NCI-H187 (cell line): ENCODE measurements at regions not wholly inside any gene's neighbourhood (a gene's known extent, or its start where the extent isn't known, plus 50 kb on each side); places are given as distances from the start of the nearest gene placed in this dataset.

Experiments
- DNase-seq, 2 experiments: peaks; one replicate each; lab custom pipeline; 2025; lab: John Stamatoyannopoulos, UW

DNA sequence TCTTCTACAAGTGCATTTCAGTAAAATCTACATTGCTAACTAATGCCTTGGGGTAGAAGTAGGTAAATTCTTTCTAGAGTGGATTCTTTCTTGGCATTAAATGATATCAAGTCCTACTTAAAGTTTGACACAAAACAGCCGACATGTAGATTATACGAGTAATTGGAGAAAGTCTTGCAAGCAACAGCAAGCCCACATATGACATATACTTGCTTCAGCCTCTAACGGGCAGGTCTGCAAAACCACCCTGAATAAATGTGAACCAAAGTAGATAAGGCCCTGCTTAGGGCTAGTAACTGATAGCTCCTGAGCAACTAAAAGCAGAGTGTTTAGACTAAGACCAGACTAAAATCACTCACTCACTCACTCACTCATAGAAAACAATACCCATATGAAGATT is 203.2 kb downstream of the LTN1 start:
- DNase-seq, result no peak

DNA sequence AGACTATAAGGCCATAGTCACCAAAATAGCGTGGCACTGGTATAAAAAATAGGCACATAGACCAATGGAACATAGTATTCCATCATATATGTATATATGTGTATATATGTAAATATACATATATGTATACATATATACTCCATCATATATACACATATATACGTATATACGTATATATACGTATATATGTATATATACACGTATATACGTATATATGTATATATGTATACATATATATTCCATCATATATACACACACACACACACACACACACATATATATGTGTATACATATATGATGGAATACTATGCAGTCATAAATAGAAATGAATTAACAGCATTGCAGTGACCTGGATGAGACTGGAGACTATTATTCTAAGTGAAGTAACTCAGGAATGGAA is 204.6 kb downstream of the LTN1 start:
- DNase-seq, result no peak

GRCh38 chr21:28783641-28784185 is 209.0 kb downstream of the LTN1 start:
- no peak for DNase-seq

DNA sequence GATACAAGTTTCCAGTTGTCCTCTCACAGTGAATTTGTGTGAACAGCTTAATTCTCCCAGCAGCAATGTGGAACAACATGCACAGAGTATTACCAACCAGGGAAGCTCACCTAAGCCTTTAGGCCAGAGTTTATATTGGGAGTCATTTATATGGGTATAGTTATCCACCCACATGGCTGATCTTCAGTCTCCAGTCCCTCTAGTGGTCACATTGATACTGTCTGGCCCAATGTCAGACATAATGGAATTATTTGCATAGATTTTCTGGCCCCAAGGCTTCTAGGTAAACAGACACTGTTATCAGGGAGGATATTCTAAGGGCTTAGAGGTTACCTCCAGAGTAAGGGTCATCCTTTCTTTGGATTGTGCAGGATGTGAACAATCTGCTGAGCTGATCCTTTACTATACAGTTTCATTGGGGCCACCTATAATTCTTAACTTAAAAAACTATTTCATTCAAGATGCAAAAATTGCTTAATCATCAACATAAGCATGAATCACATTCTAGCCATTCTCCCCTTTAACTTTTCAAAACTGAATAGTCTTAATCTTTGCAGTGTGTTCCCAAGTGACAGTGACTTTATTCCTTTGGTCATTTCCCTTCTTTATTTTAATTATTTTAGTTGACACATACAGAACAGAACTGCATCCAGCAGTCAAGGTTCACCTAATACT is 210.9 kb downstream of the LTN1 start:
- no peak for DNase-seq

GRCh38 chr21:28779914-28780313 is 212.8 kb downstream of the LTN1 start:
- DNase-seq, result no peak

DNA sequence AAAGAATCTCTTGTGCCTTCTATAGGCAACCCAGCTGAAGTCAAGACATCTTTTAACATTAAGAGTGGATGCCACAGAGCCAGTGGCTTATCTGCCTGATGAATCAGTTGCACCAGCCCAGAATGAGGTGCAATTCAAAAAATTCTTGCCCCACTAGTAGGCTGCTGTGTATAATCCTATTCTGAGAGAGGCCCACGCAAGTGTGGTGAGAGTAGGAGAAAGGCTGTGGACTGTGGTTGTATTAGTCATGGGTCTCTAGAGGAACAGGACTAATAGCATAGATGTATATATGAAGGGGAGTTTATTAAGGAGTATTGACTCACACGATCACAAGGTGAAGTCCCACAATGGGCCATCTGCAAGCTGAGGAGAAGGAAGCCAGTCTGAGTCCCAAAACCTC is 216.4 kb downstream of the LTN1 start:
- DNase-seq, result no peak

DNA sequence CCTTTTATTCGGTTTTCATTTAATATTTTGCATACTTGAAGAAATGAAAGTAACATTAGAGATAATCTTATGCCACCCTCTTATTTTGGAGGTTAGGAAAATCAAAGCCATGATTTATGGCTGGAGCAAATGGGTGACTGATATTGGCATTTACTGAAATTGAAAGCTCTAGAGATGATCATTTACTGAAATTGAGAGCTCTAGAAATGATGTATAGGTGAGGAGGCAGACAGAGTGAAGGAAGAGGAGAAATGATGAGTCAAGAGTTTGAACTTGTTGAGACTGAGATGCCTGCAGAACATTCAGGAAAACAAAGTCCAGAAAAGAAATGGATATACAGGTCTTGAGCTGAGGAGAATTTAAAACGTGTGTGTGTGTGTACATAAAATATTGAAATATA is 217.6 kb downstream of the LTN1 start:
- DNase-seq, result no peak

GRCh38 chr21:28773036-28773435 is 219.6 kb downstream of the LTN1 start:
- DNase-seq, result no peak

DNA sequence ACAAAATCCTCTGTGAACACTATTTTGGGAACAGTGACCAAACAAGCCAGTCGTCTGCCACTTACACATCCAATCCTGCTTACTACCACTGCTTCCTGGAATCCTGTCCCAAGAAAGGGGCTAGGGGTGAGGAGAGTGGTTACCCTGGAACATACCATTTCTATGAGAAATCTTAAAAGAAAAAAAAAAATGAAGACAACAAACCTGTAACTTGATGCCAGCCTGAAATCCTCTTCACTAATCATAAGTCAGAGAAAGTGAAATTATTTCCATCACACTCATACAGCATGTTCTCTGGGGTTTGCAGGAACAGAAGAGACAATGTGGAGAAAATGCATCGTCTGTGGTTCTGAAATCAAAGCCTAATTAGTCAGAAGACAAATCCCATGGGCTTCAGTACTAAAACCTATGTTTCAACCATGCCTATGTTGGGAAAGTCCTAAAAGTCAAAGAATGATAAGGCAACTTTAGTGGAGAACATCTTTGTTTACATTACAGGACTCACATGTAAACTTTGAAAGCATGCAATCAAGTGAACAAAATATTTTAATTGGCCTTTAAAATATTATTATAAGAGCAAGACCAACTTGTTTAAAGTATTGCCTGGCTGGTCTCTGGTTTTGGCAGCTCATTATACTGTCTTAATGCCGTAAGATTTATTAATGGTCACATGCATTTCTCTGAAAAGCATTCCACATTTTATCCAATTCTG is 220.7 kb downstream of the LTN1 start:
- DNase-seq, result no peak

DNA sequence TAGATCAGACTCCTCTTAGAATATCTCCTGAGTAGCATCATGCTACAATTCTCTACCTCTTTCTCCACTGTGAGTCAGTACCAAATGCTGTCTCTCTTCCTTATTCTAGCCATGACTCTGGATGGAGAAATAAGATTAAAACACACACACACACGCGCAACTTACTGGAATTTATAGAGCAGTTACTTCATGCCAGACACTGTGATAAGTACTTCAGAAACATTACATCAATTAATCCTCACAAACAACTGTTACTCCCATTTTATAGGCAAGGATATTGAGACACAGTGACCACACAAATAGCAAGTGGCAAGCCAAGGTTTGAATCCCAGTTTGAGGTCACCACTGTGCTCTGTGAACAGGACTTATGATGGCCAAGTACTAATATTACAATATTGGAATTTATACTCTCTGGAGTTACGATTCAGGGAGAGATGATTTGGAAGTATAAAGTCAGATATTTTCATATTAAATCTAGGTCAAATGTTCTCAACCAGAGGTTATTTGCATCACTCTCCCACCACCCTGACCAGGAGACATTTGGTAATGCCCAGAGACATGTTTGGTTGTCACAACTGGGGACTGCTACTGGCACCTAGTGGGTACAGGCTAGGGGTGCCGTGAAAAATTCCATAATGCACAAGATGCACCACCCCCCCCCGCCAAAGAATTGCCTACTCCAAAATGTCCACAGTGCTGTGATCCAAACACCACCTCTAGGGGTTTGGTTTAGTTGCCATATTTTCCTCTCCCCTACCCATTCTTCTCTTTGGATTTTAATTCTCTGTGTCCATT is 221.6 kb downstream of the LTN1 start:
- DNase-seq, result no peak

DNA sequence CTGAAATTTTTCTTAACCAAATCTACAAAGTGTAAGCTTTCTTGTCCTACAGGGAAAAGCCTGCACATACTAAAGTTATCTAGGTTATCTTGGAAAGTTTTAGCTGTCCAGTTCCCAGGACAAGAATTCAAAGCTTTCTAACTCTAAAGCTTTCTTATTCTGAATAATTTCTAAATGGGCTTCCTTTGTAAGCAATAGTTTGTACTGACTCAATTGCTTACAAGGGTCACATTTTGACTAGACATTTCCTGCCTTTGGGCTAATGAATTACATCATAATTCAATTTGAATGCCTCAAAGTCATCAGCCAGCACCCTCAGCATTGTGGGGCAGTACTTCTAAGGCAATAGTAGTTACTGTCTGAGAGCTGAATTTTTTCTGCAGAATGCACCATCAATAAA is 223.0 kb downstream of the LTN1 start:
- DNase-seq, result no peak

GRCh38 chr21:28768753-28769152 is 223.9 kb downstream of the LTN1 start:
- no peak for DNase-seq

DNA sequence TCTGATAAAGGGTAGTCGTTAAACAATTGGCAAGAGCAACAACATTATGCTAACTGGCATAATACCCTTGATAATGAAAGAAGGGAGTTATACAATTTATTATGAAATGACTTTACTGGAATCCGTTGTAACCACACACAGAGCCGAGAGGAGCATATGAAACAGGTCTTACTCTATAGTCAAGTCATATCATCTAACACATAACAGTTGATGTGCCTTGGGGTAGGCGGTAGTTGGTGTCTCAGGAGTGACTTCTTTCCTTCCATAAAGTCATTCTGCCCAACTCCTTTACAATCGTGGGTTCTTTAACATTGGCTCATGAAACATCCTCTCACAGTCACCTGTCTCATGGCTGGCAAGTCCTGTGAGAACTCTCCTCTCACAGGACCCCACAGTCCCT is 225.2 kb downstream of the LTN1 start:
- DNase-seq, result no peak

GRCh38 chr21:28763809-28764418 is 228.8 kb downstream of the LTN1 start:
- no peak for DNase-seq

DNA sequence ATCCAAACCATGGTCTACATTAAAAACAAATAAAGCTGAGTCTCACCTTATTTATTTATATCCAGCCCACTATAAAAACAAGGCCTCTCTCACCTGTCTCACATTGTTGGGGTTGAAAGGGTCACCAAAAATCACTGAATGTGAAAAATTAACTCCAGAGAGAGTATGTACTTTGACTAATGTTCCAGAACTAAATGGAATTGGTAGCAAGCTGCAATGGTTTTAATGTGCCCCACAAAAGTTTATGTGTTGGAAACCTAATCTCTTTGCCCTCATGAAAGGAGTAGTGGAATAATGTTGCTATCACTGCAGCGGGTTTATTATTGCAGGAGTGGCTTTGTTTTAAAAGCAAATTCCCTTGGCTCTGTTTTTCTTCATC is 230.3 kb downstream of the LTN1 start:
- no peak for DNase-seq

- DNase-seq, result no peak
These were observed 230.9 kb downstream of the LTN1 start for GRCh38 chr21:28761674-28762356.

GRCh38 chr21:28758883-28759242 is 233.8 kb downstream of the LTN1 start:
- no peak for DNase-seq

DNA sequence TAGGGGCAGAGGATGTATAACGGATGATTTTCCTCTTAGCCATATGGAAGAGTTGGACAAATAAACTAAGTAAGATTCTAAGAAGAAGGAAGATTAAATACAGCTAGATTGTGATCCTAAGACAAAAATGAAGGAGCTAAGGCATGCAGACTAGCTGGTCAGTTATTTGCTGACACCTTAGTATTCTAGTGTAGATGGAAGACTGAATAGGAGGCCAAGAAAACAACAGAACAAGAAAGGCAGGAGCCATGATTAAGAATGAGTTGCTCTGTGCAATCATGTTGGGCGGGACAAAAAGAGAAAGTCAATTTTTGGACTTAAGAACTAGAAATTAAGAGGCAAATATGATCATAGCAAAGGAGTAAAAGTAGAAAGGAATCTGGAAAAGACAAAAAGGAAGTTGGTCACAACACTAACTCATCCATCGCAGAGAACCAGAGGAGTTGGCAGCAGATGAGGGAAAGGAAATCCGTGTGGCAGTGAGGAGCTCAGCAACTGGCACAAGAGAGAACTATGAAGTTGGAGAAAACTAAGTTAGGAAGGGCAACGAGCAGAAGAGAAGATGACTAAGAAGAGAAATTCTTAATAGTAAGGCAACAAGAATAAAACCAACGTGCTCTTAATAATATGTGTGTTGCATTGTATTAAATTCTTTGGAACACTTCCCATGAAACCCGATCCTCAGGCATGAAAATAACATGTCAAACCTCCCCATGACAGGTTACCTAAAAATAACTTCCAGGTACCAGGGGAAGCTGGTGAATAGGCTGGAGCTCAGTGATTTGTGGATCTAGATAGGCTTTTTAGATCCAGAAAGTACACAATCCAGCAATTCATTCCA is 234.4 kb downstream of the LTN1 start:
- no peak for DNase-seq

DNA sequence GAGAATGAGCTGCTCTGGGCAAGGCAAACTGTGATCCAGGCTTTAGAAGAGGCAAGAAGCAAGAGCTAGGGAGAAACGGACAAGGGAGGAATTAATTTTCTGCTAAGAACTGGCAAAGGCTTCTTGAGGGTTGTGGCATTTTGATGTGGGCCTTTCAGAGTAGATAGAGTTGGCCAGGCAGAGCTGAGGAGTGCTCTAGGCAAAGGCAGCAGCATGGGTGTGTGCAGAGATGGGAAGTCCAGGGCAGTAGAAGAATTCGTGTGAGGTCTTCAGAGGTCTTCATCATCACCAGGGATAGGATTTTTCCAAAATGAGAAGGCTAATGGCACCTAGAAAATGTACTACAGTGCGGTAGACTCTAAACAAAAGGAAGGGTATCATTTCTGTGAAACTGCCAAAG is 237.8 kb downstream of the LTN1 start:
- no peak for DNase-seq

- no peak for DNase-seq
These were observed 238.5 kb downstream of the LTN1 start for GRCh38 chr21:28754127-28754611.

- no peak for DNase-seq
These were observed 240.5 kb downstream of the LTN1 start for GRCh38 chr21:28752131-28752530.
